Skin of body (tissue), 1 donor: ENCODE measurements at regions not wholly inside any gene's neighbourhood (a gene's known extent, or its start where the extent isn't known, plus 50 kb on each side); places are given as distances from the start of the nearest gene placed in this dataset.
"Not testable (repeated sequence)": the region's sequence is repeated elsewhere in the genome, so short reads cannot be mapped to it uniquely, and the experiment has no call there.

Experiments
- DNase-seq: peaks from one replicate; lab custom pipeline; 2025; lab: John Stamatoyannopoulos, UW

- DNase-seq: no peak
These were observed 482.9 kb upstream of the C16orf82 start for GRCh38 chr16:26583803-26584202.

DNA sequence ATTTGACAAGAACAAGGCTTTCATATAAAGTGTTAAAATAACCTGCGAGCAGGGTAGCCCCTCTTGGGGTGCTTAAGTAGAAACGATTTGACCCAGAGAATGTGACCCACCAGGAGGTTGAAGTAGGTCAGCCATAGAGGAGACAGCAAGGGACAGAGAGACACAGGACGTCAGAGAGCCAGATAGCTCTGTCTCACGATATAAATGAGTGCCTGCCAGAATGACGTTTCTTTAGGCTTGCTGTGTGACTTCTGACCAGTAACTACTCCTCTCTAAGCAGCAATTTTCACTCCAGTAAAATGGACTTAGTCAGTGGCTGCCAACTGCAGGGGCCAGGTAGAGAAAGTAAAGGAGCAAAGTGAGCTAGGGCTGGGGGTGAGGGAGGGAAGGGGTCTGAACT is 473.0 kb upstream of the C16orf82 start:
- no peak for DNase-seq

DNA sequence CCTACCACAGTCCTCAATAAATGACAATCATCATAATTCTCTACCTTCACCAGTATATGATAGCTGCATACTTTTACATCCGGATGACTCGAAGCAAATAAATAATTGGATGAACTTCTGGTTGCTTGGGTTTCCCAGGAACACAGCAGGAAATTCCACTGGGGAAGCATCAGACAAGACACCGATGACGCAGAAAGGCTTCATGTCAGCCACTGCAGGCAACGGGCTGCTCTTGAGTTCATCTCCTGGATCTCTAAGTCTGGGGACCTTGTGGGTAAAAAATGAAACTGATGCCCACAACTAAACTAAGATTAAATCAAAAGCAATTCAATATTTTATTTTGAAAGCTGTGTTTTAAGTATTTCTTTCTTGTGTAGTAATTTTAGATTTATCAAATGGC is 472.1 kb upstream of the C16orf82 start:
- no peak for DNase-seq

DNA sequence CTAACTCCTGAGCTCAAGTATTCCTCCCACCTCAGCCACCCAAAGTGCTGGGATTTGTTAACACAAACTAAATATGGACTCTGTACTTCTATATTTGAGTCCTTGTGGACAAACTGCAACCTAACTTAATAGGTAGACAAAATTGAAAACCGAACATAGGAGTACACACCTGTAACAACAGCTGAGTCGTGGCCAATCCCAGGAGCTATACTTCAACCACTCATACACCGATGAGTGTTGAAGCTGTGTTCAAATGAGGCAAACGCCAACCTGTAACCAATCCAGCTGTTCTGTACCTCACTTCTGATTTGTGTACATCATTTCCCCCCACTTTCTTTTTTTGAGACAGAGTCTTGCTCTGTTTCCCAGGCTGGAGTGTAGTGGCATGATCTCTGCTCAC is 471.5 kb upstream of the C16orf82 start:
- DNase-seq: no peak

GRCh38 chr16:26596033-26596432 is 470.7 kb upstream of the C16orf82 start:
- DNase-seq: not testable (repeated sequence)

DNA sequence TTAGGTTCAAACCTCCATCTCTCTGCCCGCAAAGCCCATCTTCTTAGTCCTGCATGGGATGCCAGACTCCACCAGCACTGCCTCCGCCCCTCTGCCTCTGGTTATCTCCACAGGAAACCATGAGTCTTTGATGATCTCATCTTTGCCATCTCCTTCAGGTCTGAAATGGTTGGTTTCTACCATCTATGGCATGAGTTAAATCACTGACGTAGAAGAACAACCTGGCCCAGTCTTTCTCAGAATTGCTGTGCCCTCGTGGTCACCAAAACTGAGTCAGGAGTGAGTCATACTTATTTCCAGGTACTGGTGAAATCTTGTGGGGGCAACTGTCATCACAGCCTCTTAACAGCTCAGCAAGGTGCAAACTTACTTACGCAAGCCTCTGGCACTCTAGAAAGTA is 468.7 kb upstream of the C16orf82 start:
- DNase-seq: no peak

GRCh38 chr16:26598998-26599784 is 467.5 kb upstream of the C16orf82 start:
- no peak for DNase-seq

DNA sequence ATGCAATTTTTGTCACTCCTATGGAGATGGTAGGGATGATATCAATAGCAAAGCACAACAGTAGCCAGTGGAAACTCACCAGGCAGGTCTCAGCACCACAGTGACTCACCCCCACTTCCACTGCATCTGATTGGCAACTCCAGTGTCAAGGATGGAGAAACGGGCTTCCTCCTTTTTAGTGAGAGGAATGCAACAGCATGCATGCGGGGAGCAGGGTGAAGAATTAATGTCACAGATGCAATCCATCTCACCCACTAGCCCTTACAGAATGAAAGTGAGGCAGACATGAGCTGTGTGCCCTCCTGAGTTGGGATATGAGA is 467.0 kb upstream of the C16orf82 start:
- no peak for DNase-seq

- DNase-seq: no peak
These were observed 465.4 kb upstream of the C16orf82 start for GRCh38 chr16:26601335-26601734.

- DNase-seq: no peak
These were observed 461.0 kb upstream of the C16orf82 start for GRCh38 chr16:26605626-26606271.

DNA sequence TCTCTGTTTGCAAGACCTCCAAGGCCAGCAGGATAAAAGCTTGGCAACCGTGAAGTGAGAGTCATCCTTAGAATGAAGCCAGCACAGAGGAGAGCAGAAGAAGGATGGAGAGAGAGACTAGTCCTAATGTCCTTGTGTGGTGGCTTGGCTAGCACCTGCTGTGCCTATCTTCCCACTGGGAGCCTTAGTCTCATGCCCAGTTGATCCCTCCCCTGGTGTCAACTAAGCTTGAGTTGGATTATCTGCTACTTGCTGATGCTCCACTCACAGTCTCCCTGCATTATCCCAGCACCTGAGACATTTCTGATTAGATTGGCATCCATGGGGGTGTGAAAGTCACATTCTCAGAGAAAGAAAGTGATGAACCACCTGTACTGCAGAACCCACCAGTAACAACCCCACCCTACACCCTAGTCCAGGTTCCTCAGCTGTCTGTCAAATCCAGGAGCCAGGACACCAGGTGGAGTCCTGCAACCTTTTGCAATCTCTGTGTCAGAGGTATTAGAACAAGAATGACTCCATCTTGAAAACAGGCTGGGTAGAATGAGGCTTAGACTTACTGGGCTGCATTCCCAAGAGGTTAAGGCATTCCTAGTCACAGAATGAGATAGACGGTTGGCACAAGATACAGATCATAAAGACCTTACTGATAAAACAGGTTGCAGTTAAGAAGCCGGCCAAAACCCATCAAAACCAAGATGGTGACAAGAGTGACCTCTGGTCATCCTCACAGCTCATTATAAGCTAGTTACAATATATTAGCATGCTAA is 460.2 kb upstream of the C16orf82 start:
- DNase-seq: no peak

DNA sequence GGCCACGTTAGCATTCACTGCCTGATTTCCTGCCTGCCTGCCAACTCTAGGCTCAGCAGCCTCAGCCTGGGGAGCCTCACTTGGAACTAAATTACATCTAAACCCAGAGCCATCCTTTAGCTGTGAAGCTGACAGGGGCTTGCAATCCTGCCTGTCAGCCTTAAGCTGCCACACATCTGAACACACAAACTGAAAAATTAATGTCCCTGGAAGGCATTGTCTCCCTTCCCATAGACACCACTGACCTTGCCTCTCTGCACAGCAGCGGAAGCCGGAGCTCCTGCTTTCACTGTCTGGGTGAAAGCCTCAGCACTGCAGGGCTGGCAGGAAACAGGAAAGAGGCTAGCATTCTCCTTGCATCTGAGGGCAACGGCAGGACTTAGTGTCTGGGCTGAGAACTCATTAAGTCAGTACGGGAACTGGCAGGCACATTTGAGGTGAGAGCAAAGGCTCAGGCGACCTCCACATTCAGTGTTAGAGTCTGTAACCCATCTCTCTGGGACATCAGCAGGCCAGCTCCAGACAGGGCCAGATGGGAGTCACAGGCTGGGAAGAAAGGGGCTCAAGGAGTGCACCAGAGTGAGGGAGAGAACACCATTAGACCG is 452.4 kb upstream of the C16orf82 start:
- no peak for DNase-seq

DNA sequence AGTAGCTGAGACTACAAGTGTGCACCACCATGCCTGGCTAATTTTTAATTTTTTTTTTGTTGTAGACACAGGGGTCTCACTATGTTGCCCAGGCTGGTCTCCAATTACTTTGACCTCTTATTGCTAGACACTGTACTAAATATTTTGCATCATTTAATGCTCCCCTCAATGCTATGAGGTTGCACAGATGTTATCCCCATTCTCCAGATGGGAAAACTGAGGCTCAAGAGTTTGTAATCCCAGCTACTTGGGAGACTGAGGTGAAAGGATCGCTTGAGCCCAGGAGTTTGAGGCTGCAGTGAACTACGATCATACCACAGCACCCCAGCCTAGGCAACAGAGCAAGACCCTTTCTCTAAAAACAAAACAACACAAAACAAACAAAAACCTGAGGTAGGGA is 443.3 kb upstream of the C16orf82 start:
- no peak for DNase-seq

GRCh38 chr16:26627958-26628357 is 438.8 kb upstream of the C16orf82 start:
- no peak for DNase-seq

GRCh38 chr16:26631365-26631764 is 435.4 kb upstream of the C16orf82 start:
- not testable (repeated sequence) for DNase-seq

GRCh38 chr16:26642047-26642664 is 424.6 kb upstream of the C16orf82 start:
- no peak for DNase-seq

DNA sequence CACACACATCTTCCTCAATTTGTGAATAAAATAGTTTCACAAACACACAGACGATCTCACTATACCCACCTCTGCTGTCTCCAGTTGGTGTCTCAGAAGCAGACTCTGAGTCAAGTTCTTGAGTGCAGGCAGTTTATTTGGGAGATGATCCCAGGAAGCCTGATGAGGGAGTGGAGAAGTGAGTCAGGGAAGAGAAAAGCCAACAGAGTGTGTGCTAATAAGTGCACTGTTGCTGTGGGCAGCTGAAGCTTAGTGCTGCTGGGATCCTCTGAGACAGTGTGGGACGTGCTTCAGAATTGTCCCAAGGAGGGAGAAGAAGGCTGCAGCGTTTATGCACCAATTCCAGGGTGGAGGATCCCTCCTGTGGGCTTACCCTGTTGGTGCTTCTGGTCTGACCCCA is 423.2 kb upstream of the C16orf82 start:
- DNase-seq: no peak

GRCh38 chr16:26644912-26645543 is 421.7 kb upstream of the C16orf82 start:
- DNase-seq: no peak

DNA sequence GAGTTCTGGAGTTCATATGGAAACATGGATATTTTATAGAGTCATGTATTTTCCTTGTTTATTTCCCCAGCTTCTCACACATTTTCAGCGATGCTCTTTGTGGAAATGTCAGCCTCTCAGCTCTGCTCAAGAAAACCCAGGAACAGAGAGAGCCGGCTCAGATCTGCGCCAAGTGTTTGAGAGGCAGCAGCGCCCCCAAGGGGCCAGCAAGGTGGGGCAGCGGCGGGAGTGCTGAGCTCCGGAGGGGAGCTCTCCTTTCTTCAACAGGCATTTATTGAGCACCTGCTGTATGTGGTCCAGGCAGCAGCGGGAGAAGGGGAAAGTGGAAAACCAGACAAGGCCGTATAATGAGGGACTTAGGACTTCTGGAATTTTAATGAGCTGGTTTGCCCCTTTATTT is 421.1 kb upstream of the C16orf82 start:
- no peak for DNase-seq

GRCh38 chr16:26647870-26648269 is 418.9 kb upstream of the C16orf82 start:
- DNase-seq: no peak

- no peak for DNase-seq
These were observed 417.9 kb upstream of the C16orf82 start for GRCh38 chr16:26648851-26649250.
